Caki2 (cell line): ENCODE measurements at regions not wholly inside any gene's neighbourhood (a gene's known extent, or its start where the extent isn't known, plus 50 kb on each side); places are given as distances from the start of the nearest gene placed in this dataset.
A peak's percentile ranks its signal among the peaks of the same experiment; 100 is the strongest.

Experiments used
- DNase-seq: peaks from one replicate; pipeline ENCODE4 v3.0.0-alpha.2; 2015; ENCODE audit warnings: low read depth
- in situ Hi-C: cut with HindIII; loops from 2 replicates; pipeline ENCODE4 v1.10.0; 2016; ENCODE audit warnings: low sequenced_read_pairs, low pct_unique_long_range_greater_than_20kb, mixed read lengths

GRCh38 chr19:28929006-28929405, 283.9 kb downstream of the UQCRFS1 start:
- no peak for DNase-seq
- in situ Hi-C loops: no loop called here

GRCh38 chr19:28927456-28927855, 285.5 kb downstream of the UQCRFS1 start:
- no peak for DNase-seq
- in situ Hi-C loops: no loop called here

GRCh38 chr19:28920269-28921066, 292.5 kb downstream of the UQCRFS1 start:
- DNase-seq: no peak
- in situ Hi-C loops: no loop called here

GRCh38 chr19:28917621-28918020, 295.3 kb downstream of the UQCRFS1 start:
- DNase-seq: no peak
- in situ Hi-C loops: no loop called here

GRCh38 chr19:28915737-28916460, 297.1 kb downstream of the UQCRFS1 start:
- no peak for DNase-seq
- in situ Hi-C loops: no loop called here

GRCh38 chr19:28915202-28915601, 297.7 kb downstream of the UQCRFS1 start:
- in situ Hi-C loops: no loop called here
- DNase-seq: no peak

- DNase-seq: no peak
- in situ Hi-C loops: no loop called here
Observed at GRCh38 chr19:28914173-28914572, 298.8 kb downstream of the UQCRFS1 start.

GRCh38 chr19:28913626-28914025, 299.3 kb downstream of the UQCRFS1 start:
- in situ Hi-C loops: no loop called here
- no peak for DNase-seq

GRCh38 chr19:28908941-28909340, 304.0 kb downstream of the UQCRFS1 start:
- DNase-seq: no peak
- in situ Hi-C loops: no loop called here

- in situ Hi-C loops: no loop called here
- no peak for DNase-seq
Observed at GRCh38 chr19:28907534-28907933, 305.4 kb downstream of the UQCRFS1 start.

GRCh38 chr19:28905996-28906395, 307.0 kb downstream of the UQCRFS1 start:
- DNase-seq: no peak
- in situ Hi-C loops: no loop called here

- peak; percentile 8 for DNase-seq
- in situ Hi-C loops: no loop called here
Observed at GRCh38 chr19:28899703-28900102, 313.2 kb downstream of the UQCRFS1 start.

- in situ Hi-C loops: no loop called here
Observed at GRCh38 chr19:28898249-28898648, 314.7 kb downstream of the UQCRFS1 start.

GRCh38 chr19:28889941-28890670, 322.8 kb downstream of the UQCRFS1 start:
- peak; percentile 52 for DNase-seq
- in situ Hi-C loops: no loop called here

More at GRCh38 chr19:28898249-28898648, 314.7 kb downstream of the UQCRFS1 start:
- no peak for DNase-seq

- in situ Hi-C loops: no loop called here
- DNase-seq: no peak
Observed at GRCh38 chr19:28887920-28888618, 324.9 kb downstream of the UQCRFS1 start.

GRCh38 chr19:28886708-28887107, 326.2 kb downstream of the UQCRFS1 start:
- in situ Hi-C loops: no loop called here
- DNase-seq: no peak

- DNase-seq: no peak
- in situ Hi-C loops: no loop called here
Observed at GRCh38 chr19:28885965-28886364, 327.0 kb downstream of the UQCRFS1 start.

- in situ Hi-C loops: no loop called here
- no peak for DNase-seq
Observed at GRCh38 chr19:28884786-28885476, 328.0 kb downstream of the UQCRFS1 start.
